GM23248 (cell line): ENCODE measurements at regions not wholly inside any gene's neighbourhood (a gene's known extent, or its start where the extent isn't known, plus 50 kb on each side); places are given as distances from the start of the nearest gene placed in this dataset.

ENCODE experiments used
- DNase-seq: peaks from one replicate; pipeline ENCODE4 v3.0.0-alpha.2; 2015
- H2AFZ ChIP-seq: fragments of 200-600 bp; sonication (generic); 2 replicates; pipeline ENCODE4 v1.6.1; 2016; ENCODE audit warnings: antibody characterized with exemption
- H3F3A ChIP-seq: fragments of 200-600 bp; sonication (generic); 2 replicates; pipeline ENCODE4 v1.6.1; 2016; ENCODE audit warnings: mild to moderate bottlenecking, antibody characterized with exemption, mixed run types; ENCODE audit not compliant: insufficient read depth
- H3K27ac ChIP-seq: fragments of 200-600 bp; sonication (generic); 2 replicates; pipeline ENCODE4 v1.5.1; 2016; ENCODE audit warnings: mild to moderate bottlenecking
- H3K27me3 ChIP-seq: fragments of 200-600 bp; sonication (generic); replicated peaks from 2 replicates; pipeline ENCODE4 v1.6.1; 2016; ENCODE audit warnings: mild to moderate bottlenecking; ENCODE audit not compliant: insufficient read depth
- H3K36me3 ChIP-seq: fragments of 200-600 bp; sonication (generic); 2 replicates; pipeline ENCODE4 v1.6.1; 2016; ENCODE audit warnings: low read depth, mild to moderate bottlenecking
- H3K4me1 ChIP-seq: fragments of 200-600 bp; sonication (generic); 2 replicates; pipeline ENCODE4 v1.6.1; 2016; ENCODE audit warnings: mild to moderate bottlenecking; ENCODE audit not compliant: insufficient read depth
- H3K4me2 ChIP-seq: fragments of 200-600 bp; sonication (generic); one replicate; pipeline ENCODE4 v1.6.1; 2016; ENCODE audit warnings: mild to moderate bottlenecking; ENCODE audit not compliant: unreplicated experiment
- H3K4me3 ChIP-seq: fragments of 200-600 bp; sonication (generic); 2 replicates; pipeline ENCODE4 v1.5.1; 2016; ENCODE audit warnings: mild to moderate bottlenecking
- H3K79me2 ChIP-seq: fragments of 200-600 bp; sonication (generic); 2 replicates; pipeline ENCODE4 v1.6.1; 2016; ENCODE audit warnings: mild to moderate bottlenecking; ENCODE audit not compliant: insufficient read depth
- H3K9ac ChIP-seq: fragments of 200-600 bp; sonication (generic); 2 replicates; pipeline ENCODE4 v1.6.1; 2016; ENCODE audit warnings: mild to moderate bottlenecking
- H3K9me2 ChIP-seq: fragments of 200-600 bp; sonication (generic); 2 replicates; pipeline ENCODE4 v1.6.1; 2016; ENCODE audit warnings: mixed run types, mild to moderate bottlenecking, moderate library complexity; ENCODE audit not compliant: insufficient read depth
- H3K9me3 ChIP-seq: fragments of 200-600 bp; sonication (generic); one replicate; pipeline ENCODE4 v1.6.1; 2017; ENCODE audit warnings: low read depth
- H4K20me1 ChIP-seq: fragments of 200-600 bp; sonication (generic); 2 replicates; pipeline ENCODE4 v1.6.0; 2016; ENCODE audit not compliant: insufficient read depth
- EZH2 ChIP-seq: fragments of 200-600 bp; sonication (generic); IDR thresholded peaks from 2 replicates; pipeline ENCODE4 v1.6.1; 2018; ENCODE audit warnings: antibody characterized with exemption, mild to moderate bottlenecking; ENCODE audit not compliant: insufficient read depth, poor library complexity, severe bottlenecking
- EZH2phosphoT487 ChIP-seq: fragments of 200-600 bp; sonication (generic); IDR thresholded peaks from 2 replicates; pipeline ENCODE4 v1.6.1; 2018; ENCODE audit warnings: antibody characterized with exemption, moderate library complexity, mild to moderate bottlenecking, low read depth; ENCODE audit not compliant: insufficient read depth
- WGBS, 2 experiments: methylation state at CpG; one replicate each; pipeline ENCODE4 v1.1.6; 2015 to 2017; ENCODE audit warnings: low lambda C conversion rate in 2 of 2, low coverage in 1 of 2; ENCODE audit errors: missing lambda C conversion rate in 2 of 2; 5-methylcytosine and 5-hydroxymethylcytosine counted together
- in situ Hi-C: fragments of 300-500 bp; cut with MboI; formaldehyde crosslinking; loops from 2 replicates; pipeline ENCODE4 v1.15.0; 2020

GRCh38 chr4:8708401-8709021, 115.9 kb downstream of the CPZ start:
- H3K4me2 ChIP-seq, result no peak overlapping the region
- H3K79me2 ChIP-seq, result no peaks in the 10 kb centered on the region
- H3K36me3 ChIP-seq, result no peaks in the 10 kb centered on the region
- H3K4me1 ChIP-seq, result no peaks in the 10 kb centered on the region
- in situ Hi-C loops, result no loop called here
- H3K9me2 ChIP-seq, result no peaks in the 10 kb centered on the region
- no peak overlapping the region for H3K27ac ChIP-seq
- no peaks in the 10 kb centered on the region for H4K20me1 ChIP-seq
- no peaks in the 10 kb centered on the region for H3F3A ChIP-seq
- H2AFZ ChIP-seq, result no peak overlapping the region
- no peak overlapping the region for H3K9ac ChIP-seq
- no peak for DNase-seq
- H3K27me3 ChIP-seq, result no peaks in the 10 kb centered on the region; the same call in none of the 2 replicates
- TF ChIP-seq EZH2phosphoT487, result no peak
- TF ChIP-seq EZH2, result no peak
- no peak overlapping the region for H3K4me3 ChIP-seq
- H3K9me3 ChIP-seq, result no peaks in the 10 kb centered on the region
- WGBS, 2 experiments, result 29 to 34% methylated on average over 15 to 16 of the region's 16 CpGs

- no peaks in the 10 kb centered on the region for H3K9me2 ChIP-seq
- H3K4me1 ChIP-seq, result no peaks in the 10 kb centered on the region
- H3K36me3 ChIP-seq, result no peaks in the 10 kb centered on the region
- H3K9me3 ChIP-seq, result no peaks in the 10 kb centered on the region
- H3K9ac ChIP-seq, result no peak overlapping the region
- H3K4me3 ChIP-seq, result no peak overlapping the region
- WGBS, 2 experiments, result 37 to 50% methylated on average over 15 of the region's 15 CpGs
- H3K27me3 ChIP-seq, result peaks cover 5% of the 10 kb centered on the region
- DNase-seq, result no peak
- H3K4me2 ChIP-seq, result no peak overlapping the region
- no peaks in the 10 kb centered on the region for H4K20me1 ChIP-seq
- in situ Hi-C loops, result no loop called here
- no peaks in the 10 kb centered on the region for H3F3A ChIP-seq
- H3K79me2 ChIP-seq, result no peaks in the 10 kb centered on the region
- no peak for TF ChIP-seq EZH2
- TF ChIP-seq EZH2phosphoT487, result no peak
- no peak overlapping the region for H2AFZ ChIP-seq
- H3K27ac ChIP-seq, result no peak overlapping the region
Measured at GRCh38 chr4:8707045-8707781, 114.6 kb downstream of the CPZ start.

- Histone ChIP-seq H4K20me1 (no peaks in the 10 kb centered on the region), H3K9ac (no peak overlapping the region), H3K36me3 (no peaks in the 10 kb centered on the region), H3K79me2 (no peaks in the 10 kb centered on the region), H2AFZ (no peak overlapping the region), H3K4me3 (no peak overlapping the region), H3K4me2 (no peak overlapping the region), H3K27me3 (peaks cover 13% of the 10 kb centered on the region), H3K9me3 (no peaks in the 10 kb centered on the region), H3K9me2 (no peaks in the 10 kb centered on the region), H3K4me1 (no peaks in the 10 kb centered on the region), H3K27ac (no peak overlapping the region), H3F3A (no peaks in the 10 kb centered on the region)
- in situ Hi-C loops, result no loop called here
- WGBS, 2 experiments, result 38 to 39% methylated on average over 19 to 21 of the region's 21 CpGs
- DNase-seq, result no peak
- TF ChIP-seq EZH2, result no peak
- no peak for TF ChIP-seq EZH2phosphoT487
Measured at GRCh38 chr4:8706216-8707044, 113.9 kb downstream of the CPZ start.

GRCh38 chr4:8705161-8706145, 112.9 kb downstream of the CPZ start:
- Histone ChIP-seq H3K79me2 (no peaks in the 10 kb centered on the region), H3K9me3 (no peaks in the 10 kb centered on the region), H3K9me2 (no peaks in the 10 kb centered on the region), H3K4me1 (no peaks in the 10 kb centered on the region), H3F3A (no peaks in the 10 kb centered on the region), H4K20me1 (no peaks in the 10 kb centered on the region), H3K27me3 (peaks cover 23% of the 10 kb centered on the region), H2AFZ (no peak overlapping the region), H3K9ac (no peak overlapping the region), H3K4me3 (no peak overlapping the region), H3K36me3 (no peaks in the 10 kb centered on the region), H3K4me2 (no peak overlapping the region), H3K27ac (no peak overlapping the region)
- in situ Hi-C loops, result no loop called here
- no peak for TF ChIP-seq EZH2
- TF ChIP-seq EZH2phosphoT487, result no peak
- WGBS, 2 experiments, result 54 to 60% methylated on average over 22 to 23 of the region's 23 CpGs
- DNase-seq, result no peak
